HT-29 (cell line): ENCODE measurements at regions not wholly inside any gene's neighbourhood (a gene's known extent, or its start where the extent isn't known, plus 50 kb on each side); places are given as distances from the start of the nearest gene placed in this dataset. TPM values are rescaled to one million over a fixed set of nuclear protein-coding genes. Genes with fewer than 3 reads are reported as not detected.
"Not testable (repeated sequence)": the region's sequence is repeated elsewhere in the genome, so short reads cannot be mapped to it uniquely, and the experiment has no call there.

Experiments used
- DNase-seq: peaks from one replicate; pipeline ENCODE4 v3.0.0-alpha.2; 2015; ENCODE audit warnings: low spot score
- small RNA-seq: library from RNA; depleted of rRNA; stranded (forward); fragments of <200 nt; gene quantifications from one replicate; pipeline ENCODE3, GENCODE V24; 2014

DNA sequence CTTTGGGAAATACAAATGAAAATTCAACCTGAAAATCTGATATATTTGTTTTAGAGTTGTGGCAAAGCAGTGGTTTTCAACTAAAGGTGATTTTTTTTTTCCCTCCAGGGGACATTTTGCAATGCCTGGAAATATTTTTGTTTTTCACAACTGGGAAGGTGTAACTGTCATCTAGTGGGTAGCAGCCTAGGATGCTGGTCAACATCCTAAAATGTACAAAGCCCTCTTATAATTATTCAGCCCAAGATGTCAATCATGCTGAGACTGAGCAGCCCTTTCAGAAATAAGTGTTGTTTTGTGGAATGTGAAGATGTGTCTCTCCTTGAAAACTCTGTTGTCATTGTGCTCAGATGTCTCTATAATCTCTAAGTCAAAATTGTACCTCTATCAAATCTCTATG, 95.2 kb upstream of the NCAM2 start:
- DNase-seq = no peak

DNA sequence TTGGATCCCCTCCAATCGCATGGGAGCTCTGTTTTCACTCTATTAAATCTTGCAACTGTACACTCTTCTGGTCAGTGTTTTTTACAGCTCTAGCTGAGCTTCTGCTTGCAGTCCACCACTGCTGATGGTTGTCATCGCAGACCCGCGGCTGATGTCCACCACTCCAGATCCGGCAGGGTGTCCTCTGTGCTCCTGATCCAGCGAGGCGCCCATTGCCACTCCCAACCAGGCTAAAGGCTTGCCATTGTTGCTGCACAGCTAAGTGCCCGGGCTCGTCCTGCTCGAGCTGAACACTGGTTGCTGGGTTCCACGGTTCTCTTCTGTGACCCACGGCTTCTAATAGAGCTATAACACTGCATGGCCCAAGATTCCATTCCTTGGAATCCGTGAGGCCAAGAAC, 70.7 kb upstream of the NCAM2 start:
- DNase-seq = not testable (repeated sequence)

DNA sequence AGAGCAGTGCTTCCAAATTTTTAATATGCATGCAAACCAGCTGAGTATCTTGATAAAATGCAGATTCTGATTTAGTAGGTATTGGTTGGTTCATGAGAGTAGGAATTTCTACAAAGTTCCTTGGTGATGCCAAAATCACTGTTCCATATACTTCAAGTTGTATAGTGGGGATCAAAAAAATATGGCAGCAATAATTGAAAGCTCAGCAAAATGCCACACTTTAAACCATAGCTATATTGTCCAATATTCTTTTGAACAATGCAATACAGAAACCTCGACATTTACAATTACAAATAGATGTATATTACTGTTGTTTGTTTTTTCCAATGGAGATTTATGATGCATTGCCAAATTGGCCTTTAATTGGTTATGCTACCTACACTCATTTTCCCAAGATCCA, 55.7 kb upstream of the NCAM2 start:
- no peak for DNase-seq

DNA sequence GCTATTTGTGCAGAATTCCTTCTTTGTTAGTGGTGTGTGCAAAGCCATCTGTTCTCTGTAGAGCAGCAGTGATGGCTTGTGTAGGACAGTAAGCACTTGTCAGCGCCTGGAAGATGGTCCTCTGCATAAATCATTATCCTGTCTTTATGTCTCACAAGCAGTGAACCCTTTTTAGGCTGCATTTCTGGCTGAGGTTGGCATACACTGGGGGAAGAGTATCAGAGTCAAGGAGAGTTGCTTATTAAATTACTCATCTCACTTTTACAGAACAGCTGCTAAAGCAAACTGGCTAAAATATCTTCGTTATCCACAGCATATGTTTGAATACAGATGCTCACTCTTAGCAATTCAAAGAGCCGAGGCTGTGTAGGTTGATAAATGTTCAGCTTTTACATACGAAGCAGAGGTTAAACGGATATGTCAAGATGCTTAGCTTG, 54.6 kb upstream of the NCAM2 start:
- DNase-seq = no peak

DNA sequence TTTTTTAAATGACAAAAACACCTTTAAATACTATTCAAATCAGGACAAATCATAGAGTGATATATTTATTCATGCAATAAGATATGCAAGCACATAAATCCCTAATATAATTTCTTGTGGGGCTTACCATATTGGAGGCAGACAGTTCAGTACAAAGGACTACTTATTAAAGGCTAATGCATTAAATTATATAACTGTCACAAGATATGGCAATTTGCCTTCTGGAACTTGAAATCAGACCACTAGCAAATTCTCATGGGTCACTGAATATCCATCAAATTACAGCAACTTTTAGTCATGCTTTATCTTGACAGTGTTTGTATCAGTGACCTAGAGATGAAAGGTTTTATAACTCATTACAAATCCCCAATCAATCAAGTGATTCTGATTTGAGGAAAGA, 54.1 kb upstream of the NCAM2 start:
- no peak for DNase-seq

DNA sequence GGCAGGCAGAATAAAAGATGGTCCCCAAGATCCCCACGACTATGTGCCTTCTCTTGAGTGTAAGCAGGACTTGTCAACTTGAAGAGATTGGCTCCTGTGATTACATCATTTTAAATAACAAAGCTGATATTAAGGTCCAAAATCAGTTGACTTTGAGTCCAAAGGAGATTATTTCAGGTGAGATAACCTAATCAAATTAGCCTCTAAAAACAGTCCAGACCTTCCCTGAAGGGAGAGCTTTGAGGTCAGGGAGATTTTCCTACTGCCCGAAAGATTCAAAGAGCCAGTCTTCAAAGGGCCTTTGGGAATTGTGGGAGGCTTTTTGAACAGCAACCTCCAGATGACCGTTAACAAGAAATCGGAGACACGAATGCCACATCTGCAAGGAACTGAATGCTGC, 51.5 kb upstream of the NCAM2 start:
- DNase-seq = no peak

Small RNAs in the stretch of these regions (small RNA-seq; reads per million reads assigned to genes)
- gene AL157359.3 = not detected
- gene AP001506.1 = not detected
- gene MIR548X = not detected
- not detected for gene RN7SKP147
- not detected for gene RNU1-139P
- not detected for gene RNU6-772P
- not detected for gene RPL37P4
